Stimulated activated CD4-positive, alpha-beta T cell treated with anti-CD3 and anti-CD28 coated beads, Interleukin-15, amount 100 ng/mL, for 24 hours (primary cell): ENCODE measurements at regions not wholly inside any gene's neighbourhood (a gene's known extent, or its start where the extent isn't known, plus 50 kb on each side); places are given as distances from the start of the nearest gene placed in this dataset.
"Not testable (repeated sequence)": the region's sequence is repeated elsewhere in the genome, so short reads cannot be mapped to it uniquely, and the experiment has no call there.

ENCODE experiments used
- DNase-seq: peaks from one replicate; pipeline ENCODE4 v3.0.0-alpha.2; 2020

- DNase-seq: no peak
Measured at GRCh38 chr1:208475449-208475848, 231.3 kb upstream of the PLXNA2 start.

GRCh38 chr1:208475951-208476845 lies 232.0 kb upstream of the PLXNA2 start:
- DNase-seq: no peak

GRCh38 chr1:208476846-208477170 lies 232.6 kb upstream of the PLXNA2 start:
- no peak for DNase-seq

GRCh38 chr1:208479435-208479834 lies 235.3 kb upstream of the PLXNA2 start:
- no peak for DNase-seq

- DNase-seq: no peak
Measured at GRCh38 chr1:208485512-208485911, 241.3 kb upstream of the PLXNA2 start.

- no peak for DNase-seq
Measured at GRCh38 chr1:208486677-208487076, 242.5 kb upstream of the PLXNA2 start.

- not testable (repeated sequence) for DNase-seq
Measured at GRCh38 chr1:208488432-208488831, 244.2 kb upstream of the PLXNA2 start.

GRCh38 chr1:208496467-208497371 lies 252.5 kb upstream of the PLXNA2 start:
- no peak for DNase-seq

- DNase-seq: no peak
Measured at GRCh38 chr1:208497866-208498541, 253.8 kb upstream of the PLXNA2 start.

- DNase-seq: no peak
Measured at GRCh38 chr1:208499026-208499425, 254.8 kb upstream of the PLXNA2 start.

- no peak for DNase-seq
Measured at GRCh38 chr1:208499601-208500000, 255.4 kb upstream of the PLXNA2 start.

GRCh38 chr1:208500375-208500774 lies 256.2 kb upstream of the PLXNA2 start:
- DNase-seq: no peak

- DNase-seq: no peak
Measured at GRCh38 chr1:208501542-208501941, 257.4 kb upstream of the PLXNA2 start.

- DNase-seq: no peak
Measured at GRCh38 chr1:208503787-208504186, 259.6 kb upstream of the PLXNA2 start.

GRCh38 chr1:208506812-208507211 lies 262.6 kb upstream of the PLXNA2 start:
- no peak for DNase-seq

- DNase-seq: no peak
Measured at GRCh38 chr1:208509072-208509471, 264.9 kb upstream of the PLXNA2 start.

- no peak for DNase-seq
Measured at GRCh38 chr1:208510192-208510952, 266.2 kb upstream of the PLXNA2 start.

GRCh38 chr1:208511242-208511860 lies 267.2 kb upstream of the PLXNA2 start:
- no peak for DNase-seq

- DNase-seq: no peak
Measured at GRCh38 chr1:208513799-208514198, 269.6 kb upstream of the PLXNA2 start.

GRCh38 chr1:208515129-208515528 lies 270.9 kb upstream of the PLXNA2 start:
- DNase-seq: no peak

GRCh38 chr1:208516780-208517179 lies 272.6 kb upstream of the PLXNA2 start:
- DNase-seq: no peak
